ENCODE measurements at regions not wholly inside any gene's neighbourhood (a gene's known extent, or its start where the extent isn't known, plus 50 kb on each side); places are given as distances from the start of the nearest gene placed in this dataset.

DNA sequence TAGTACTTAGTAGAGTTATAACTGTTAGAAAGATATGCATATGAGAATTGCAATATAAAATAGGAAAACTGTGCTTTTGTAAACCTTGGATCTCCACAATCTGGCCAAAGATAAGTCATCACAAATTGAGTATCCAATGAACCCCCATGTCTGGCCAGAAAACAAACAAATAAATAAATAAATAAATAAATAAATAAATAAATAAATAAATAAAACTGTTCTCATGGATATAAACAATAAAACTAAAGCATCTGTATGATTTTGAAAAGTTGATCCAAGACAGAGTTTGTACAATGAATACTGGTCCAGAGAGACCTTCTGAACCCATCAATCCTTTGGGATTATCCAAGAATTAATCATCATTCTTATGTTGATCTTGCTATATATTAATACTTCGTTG is 367.6 kb upstream of the CDH9 start:
- Mint-ChIP-seq H3K36me3 (ENCODE audit: insufficient read depth) (peaks cover 2% of the 10 kb centered on the region), H3K27ac (ENCODE audit: low read depth) (no peak overlapping the region), H3K9me3 (peaks cover 6% of the 10 kb centered on the region), H3K4me3 (no peak overlapping the region), H3K4me1 (no peaks in the 10 kb centered on the region), H3K27me3 (no peaks in the 10 kb centered on the region)
- no peak for ATAC-seq (replicated peaks; ENCODE audit: extremely low read depth, poor library complexity, severe bottlenecking)
- no peak for DNase-seq (ENCODE audit: low spot score in 2 of 2)

DNA sequence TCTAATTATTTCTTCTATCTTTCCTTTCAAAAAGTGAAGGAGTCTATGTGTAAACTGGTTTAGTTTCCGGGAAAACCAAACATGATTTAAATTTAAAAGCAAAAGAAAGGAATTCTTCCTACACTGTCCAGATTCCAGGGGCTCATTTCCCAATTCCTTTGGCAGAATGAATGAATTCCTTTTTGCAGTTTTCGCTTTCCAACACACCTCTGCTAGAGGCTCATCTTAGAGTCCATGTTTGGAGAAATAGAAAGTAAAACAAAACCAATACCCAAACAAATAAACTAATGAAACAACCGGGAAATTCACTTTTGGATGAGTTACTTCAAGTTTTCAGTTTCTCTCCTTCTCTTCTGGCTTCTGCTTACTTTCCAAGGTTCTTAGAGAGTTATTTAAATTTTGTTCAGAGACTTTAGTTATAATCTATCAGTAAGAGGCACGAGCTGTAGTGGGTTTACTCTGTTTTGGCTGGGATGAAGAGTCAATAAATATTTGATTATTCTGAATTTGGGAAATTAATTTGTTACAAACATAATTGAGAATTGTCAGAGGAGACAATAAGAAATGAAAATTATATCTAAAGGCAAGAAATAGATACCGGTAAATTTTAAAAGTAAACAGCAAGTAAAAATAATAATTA is 365.0 kb upstream of the CDH9 start:
- no peak for DNase-seq (ENCODE audit: low spot score in 2 of 2)
- Mint-ChIP-seq H3K36me3 (ENCODE audit: insufficient read depth) (peaks cover under 1% of the 10 kb centered on the region), H3K4me3 (no peak overlapping the region), H3K27me3 (no peaks in the 10 kb centered on the region), H3K27ac (ENCODE audit: low read depth) (no peak overlapping the region), H3K4me1 (no peaks in the 10 kb centered on the region), H3K9me3 (peaks cover 16% of the 10 kb centered on the region)
- ATAC-seq (replicated peaks; ENCODE audit: extremely low read depth, poor library complexity, severe bottlenecking), result no peak

DNA sequence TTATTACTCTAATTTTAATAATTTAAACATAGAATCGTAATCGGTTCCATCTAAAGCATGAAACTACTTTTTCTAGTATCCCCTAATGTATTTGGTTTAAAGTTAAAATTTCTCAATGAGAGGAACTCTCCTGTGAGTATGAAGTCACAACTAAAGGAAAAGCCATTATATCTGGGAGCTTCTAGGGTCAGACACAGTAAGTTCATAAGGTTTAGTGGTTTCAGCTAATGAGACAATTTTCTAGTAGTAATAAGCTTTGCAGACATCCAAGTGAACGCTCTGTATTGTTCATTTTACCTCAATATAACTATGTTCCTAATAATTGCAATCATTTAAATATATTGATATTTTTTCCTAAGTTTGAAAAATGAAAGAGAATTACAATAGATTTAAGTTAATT is 364.4 kb upstream of the CDH9 start:
- Mint-ChIP-seq H3K27ac (ENCODE audit: low read depth) (no peak overlapping the region), H3K27me3 (no peaks in the 10 kb centered on the region), H3K36me3 (ENCODE audit: insufficient read depth) (no peaks in the 10 kb centered on the region), H3K4me3 (no peak overlapping the region), H3K9me3 (peaks cover 10% of the 10 kb centered on the region), H3K4me1 (no peaks in the 10 kb centered on the region)
- DNase-seq (ENCODE audit: low spot score in 2 of 2) (no peak), ATAC-seq (replicated peaks; ENCODE audit: extremely low read depth, poor library complexity, severe bottlenecking) (no peak)

DNA sequence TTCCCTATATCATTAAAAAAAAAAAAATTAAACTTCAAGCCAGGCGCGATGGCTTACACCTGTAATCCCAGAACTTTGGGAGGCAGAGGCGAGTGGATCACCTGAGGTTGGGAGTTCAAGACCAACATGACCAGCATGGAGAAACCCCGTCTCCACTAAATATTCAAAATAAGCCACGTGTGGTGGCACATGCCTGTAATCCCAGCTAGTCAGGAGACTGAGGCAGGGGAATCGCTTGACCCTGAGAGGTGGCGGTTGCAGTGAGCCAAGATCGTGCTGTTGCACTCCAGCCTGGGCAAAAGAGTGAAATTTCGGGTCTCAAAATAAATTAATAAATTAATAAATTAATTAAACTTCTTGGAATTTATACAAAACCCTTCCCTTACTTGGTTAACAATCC is 358.6 kb upstream of the CDH9 start:
- no peaks in the 10 kb centered on the region for H3K4me1 Mint-ChIP-seq
- no peaks in the 10 kb centered on the region for H3K27me3 Mint-ChIP-seq
- DNase-seq (ENCODE audit: low spot score in 2 of 2) (no peak), ATAC-seq (replicated peaks; ENCODE audit: extremely low read depth, poor library complexity, severe bottlenecking) (no peak)
- peaks cover 16% of the 10 kb centered on the region for H3K9me3 Mint-ChIP-seq
- H3K27ac Mint-ChIP-seq (ENCODE audit: low read depth), result no peak overlapping the region
- no peak overlapping the region for H3K4me3 Mint-ChIP-seq
- no peaks in the 10 kb centered on the region for H3K36me3 Mint-ChIP-seq (ENCODE audit: insufficient read depth)

DNA sequence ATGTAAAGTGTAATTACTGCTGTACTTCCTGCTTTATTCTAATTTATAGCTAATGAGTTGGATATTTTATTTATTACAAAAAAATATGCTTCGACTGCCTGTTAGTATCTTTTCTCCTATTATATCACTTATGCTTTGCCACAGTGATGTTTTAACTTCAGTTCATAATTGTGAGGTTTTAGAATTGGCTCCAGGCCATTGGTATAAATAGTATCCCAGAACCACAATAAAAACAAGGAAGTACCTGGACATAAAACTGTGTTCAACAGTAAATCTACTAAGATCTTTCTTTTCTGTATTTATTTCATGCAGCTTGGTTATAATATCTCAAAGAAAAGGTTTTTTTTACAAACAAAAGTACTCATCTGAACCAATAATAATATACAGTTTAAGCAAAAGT is 354.3 kb upstream of the CDH9 start:
- no peaks in the 10 kb centered on the region for H3K27me3 Mint-ChIP-seq
- peaks cover 5% of the 10 kb centered on the region for H3K9me3 Mint-ChIP-seq
- H3K36me3 Mint-ChIP-seq (ENCODE audit: insufficient read depth), result no peaks in the 10 kb centered on the region
- ATAC-seq (replicated peaks; ENCODE audit: extremely low read depth, poor library complexity, severe bottlenecking) (no peak), DNase-seq (ENCODE audit: low spot score in 2 of 2) (no peak)
- no peak overlapping the region for H3K4me3 Mint-ChIP-seq
- no peak overlapping the region for H3K27ac Mint-ChIP-seq (ENCODE audit: low read depth)
- H3K4me1 Mint-ChIP-seq, result no peaks in the 10 kb centered on the region

DNA sequence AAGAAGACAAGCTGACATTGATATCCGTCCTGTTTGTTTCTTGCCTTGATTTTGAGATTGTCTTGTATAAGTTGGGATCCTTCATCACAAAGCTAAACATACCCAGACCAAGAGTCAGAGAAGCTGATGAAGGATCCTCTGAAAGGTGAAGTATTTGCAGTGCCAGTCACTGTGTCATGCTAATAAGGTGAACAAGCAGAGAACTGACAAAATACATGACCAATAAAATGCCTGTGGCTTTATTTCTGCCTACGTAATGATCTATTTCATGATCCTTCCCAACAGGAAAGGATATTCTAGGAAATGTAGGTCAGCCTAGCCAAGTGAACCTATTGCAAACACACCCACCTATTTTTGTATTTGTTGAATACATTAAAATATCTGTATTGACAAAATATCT is 351.3 kb upstream of the CDH9 start:
- no peak overlapping the region for H3K4me3 Mint-ChIP-seq
- no peak overlapping the region for H3K27ac Mint-ChIP-seq (ENCODE audit: low read depth)
- ATAC-seq (replicated peaks; ENCODE audit: extremely low read depth, poor library complexity, severe bottlenecking) (no peak), DNase-seq (ENCODE audit: low spot score in 2 of 2) (no peak)
- no peaks in the 10 kb centered on the region for H3K4me1 Mint-ChIP-seq
- peaks cover 8% of the 10 kb centered on the region for H3K9me3 Mint-ChIP-seq
- no peaks in the 10 kb centered on the region for H3K27me3 Mint-ChIP-seq
- H3K36me3 Mint-ChIP-seq (ENCODE audit: insufficient read depth), result no peaks in the 10 kb centered on the region

DNA sequence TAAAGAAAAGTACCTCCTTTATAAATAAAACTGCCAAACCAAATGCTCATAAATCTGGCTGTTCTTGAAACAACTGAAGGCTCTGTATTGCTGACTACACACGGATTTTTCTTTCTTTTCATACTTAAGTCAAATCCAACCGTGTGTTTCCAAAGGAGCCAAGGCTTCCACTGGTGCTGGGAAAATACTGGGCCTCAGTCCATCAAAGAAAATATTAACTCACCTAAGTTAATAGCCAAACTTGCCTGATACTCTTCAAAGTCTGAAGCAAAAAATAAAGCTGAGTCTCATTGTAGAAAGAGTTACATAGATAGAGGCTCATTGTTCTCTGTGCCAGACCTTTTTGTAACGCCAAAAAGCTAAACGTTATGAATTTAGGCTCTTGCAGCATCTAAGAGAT is 350.4 kb upstream of the CDH9 start:
- DNase-seq (ENCODE audit: low spot score in 2 of 2) (no peak), ATAC-seq (replicated peaks; ENCODE audit: extremely low read depth, poor library complexity, severe bottlenecking) (no peak)
- H3K9me3 Mint-ChIP-seq, result peaks cover 8% of the 10 kb centered on the region
- H3K27ac Mint-ChIP-seq (ENCODE audit: low read depth), result no peak overlapping the region
- no peaks in the 10 kb centered on the region for H3K27me3 Mint-ChIP-seq
- no peak overlapping the region for H3K4me3 Mint-ChIP-seq
- no peaks in the 10 kb centered on the region for H3K4me1 Mint-ChIP-seq
- no peaks in the 10 kb centered on the region for H3K36me3 Mint-ChIP-seq (ENCODE audit: insufficient read depth)

DNA sequence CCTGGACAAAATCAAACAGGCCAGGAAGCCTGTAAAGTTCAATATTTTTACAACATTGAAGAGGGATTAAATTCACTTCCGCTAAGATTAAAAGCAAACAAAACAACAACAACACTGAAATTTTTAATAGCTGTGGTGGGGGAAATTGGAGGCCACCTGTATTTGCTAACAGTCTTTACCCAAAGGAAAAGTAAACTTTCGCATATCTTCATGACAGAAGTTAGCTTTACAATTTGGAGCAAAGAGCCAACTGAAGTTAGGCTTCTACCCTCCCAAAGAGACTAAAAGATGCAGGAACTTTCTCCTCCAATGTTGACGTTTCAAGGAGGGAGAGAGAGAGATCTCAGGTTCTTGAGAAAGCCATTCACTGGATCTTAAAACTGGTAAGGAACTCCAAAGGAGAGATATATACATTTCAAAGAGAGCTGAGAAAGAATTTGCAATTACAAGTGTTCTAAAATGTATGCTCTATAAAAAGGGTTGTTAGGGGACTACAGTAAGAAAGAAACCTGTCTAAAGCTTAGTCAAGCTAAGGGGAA is 349.2 kb upstream of the CDH9 start:
- Mint-ChIP-seq H3K9me3 (peaks cover 8% of the 10 kb centered on the region), H3K27me3 (no peaks in the 10 kb centered on the region), H3K27ac (ENCODE audit: low read depth) (no peak overlapping the region), H3K36me3 (ENCODE audit: insufficient read depth) (no peaks in the 10 kb centered on the region), H3K4me1 (no peaks in the 10 kb centered on the region), H3K4me3 (no peak overlapping the region)
- ATAC-seq (replicated peaks; ENCODE audit: extremely low read depth, poor library complexity, severe bottlenecking) (no peak), DNase-seq (ENCODE audit: low spot score in 2 of 2) (no peak)

DNA sequence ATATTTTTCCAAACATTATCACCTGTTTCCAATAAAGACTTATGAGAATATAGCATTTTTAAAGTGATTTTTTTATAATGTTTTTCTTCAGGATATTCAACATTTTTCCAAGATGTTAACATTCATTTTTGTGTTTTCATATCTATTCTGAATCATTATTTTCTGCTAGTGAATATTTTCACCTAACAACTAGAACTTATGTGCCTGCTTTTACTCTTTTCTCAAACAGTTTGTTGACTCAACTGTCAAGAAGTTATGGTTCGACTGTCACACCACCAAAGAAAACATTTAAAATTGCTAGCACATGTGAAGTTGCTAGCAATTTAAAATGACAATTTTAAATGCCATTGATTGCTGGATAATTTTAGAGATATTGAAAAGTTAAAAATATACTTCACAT is 343.3 kb upstream of the CDH9 start:
- no peaks in the 10 kb centered on the region for H3K4me1 Mint-ChIP-seq
- DNase-seq (ENCODE audit: low spot score in 2 of 2), result no peak
- H3K36me3 Mint-ChIP-seq (ENCODE audit: insufficient read depth), result no peaks in the 10 kb centered on the region
- no peak overlapping the region for H3K27ac Mint-ChIP-seq (ENCODE audit: low read depth)
- H3K27me3 Mint-ChIP-seq, result no peaks in the 10 kb centered on the region
- H3K9me3 Mint-ChIP-seq, result peaks cover 16% of the 10 kb centered on the region
- no peak for ATAC-seq (replicated peaks; ENCODE audit: extremely low read depth, poor library complexity, severe bottlenecking)
- no peak overlapping the region for H3K4me3 Mint-ChIP-seq

DNA sequence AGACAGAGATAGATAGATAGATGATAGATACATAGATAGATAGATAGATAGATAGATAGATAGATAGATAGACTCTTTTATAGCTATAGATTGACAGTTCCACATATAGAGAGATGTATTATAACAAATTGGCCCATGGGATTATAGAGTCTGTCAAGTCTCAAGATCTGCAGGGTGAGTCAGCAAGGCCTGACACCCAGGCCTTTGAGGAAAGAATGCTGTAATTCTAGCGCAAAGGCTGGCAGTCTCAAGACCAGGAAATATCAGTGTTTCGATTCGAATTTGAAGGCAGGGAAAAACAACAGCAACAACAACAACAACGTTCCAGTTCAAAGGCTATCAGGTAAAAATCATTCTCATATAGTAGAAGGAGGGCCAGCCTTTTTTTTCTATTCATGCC is 339.2 kb upstream of the CDH9 start:
- H3K27ac Mint-ChIP-seq (ENCODE audit: low read depth), result no peak overlapping the region
- H3K9me3 Mint-ChIP-seq, result peaks cover 22% of the 10 kb centered on the region
- H3K27me3 Mint-ChIP-seq, result no peaks in the 10 kb centered on the region
- no peak overlapping the region for H3K4me3 Mint-ChIP-seq
- no peaks in the 10 kb centered on the region for H3K36me3 Mint-ChIP-seq (ENCODE audit: insufficient read depth)
- DNase-seq (ENCODE audit: low spot score in 2 of 2) (no peak), ATAC-seq (replicated peaks; ENCODE audit: extremely low read depth, poor library complexity, severe bottlenecking) (no peak)
- H3K4me1 Mint-ChIP-seq, result no peaks in the 10 kb centered on the region

DNA sequence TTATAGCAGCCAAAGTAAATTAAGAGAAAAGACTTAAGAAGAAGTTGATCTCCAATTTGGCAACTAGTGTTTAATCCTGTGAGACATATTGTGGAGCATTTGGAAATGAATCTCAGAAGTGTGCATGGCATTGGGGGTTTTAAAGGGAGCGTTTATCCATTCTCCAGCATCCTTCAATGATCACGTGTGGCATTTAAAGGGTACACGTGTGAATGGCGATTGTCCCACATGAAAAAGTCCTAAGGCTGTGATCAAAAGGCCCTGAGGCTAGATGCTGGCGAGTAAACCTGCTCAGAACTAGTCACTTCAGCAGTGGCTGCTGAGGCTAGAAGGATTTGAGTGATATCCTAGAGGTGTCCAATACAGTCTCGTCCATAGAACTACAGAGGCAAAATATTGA is 315.6 kb upstream of the CDH9 start:
- Mint-ChIP-seq H3K4me1 (no peaks in the 10 kb centered on the region), H3K36me3 (ENCODE audit: insufficient read depth) (no peaks in the 10 kb centered on the region), H3K9me3 (peaks cover 10% of the 10 kb centered on the region), H3K27me3 (no peaks in the 10 kb centered on the region), H3K4me3 (no peak overlapping the region), H3K27ac (ENCODE audit: low read depth) (no peak overlapping the region)
- DNase-seq (ENCODE audit: low spot score in 2 of 2), result no peak
- ATAC-seq (replicated peaks; ENCODE audit: extremely low read depth, poor library complexity, severe bottlenecking), result no peak

DNA sequence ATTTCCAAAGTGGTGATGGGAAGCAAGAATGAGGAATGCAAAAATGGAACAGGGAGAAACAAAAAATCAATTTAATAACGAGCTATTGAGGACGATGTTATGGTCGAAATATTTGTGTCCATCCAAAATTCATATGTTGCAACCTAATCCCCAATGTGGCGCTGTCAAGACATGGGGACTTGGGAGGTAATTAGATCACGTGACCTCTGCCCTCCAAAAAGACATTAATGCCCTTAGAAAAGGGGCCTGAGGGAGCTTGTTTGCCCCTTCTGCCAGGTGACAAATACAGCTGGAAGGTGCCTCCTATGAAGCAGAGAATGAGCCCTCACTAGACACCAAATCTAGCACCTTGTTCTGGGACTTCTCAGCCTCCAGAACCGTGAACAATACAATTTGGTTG is 315.2 kb upstream of the CDH9 start:
- DNase-seq (ENCODE audit: low spot score in 2 of 2) (no peak), ATAC-seq (replicated peaks; ENCODE audit: extremely low read depth, poor library complexity, severe bottlenecking) (no peak)
- H3K36me3 Mint-ChIP-seq (ENCODE audit: insufficient read depth), result no peaks in the 10 kb centered on the region
- H3K4me3 Mint-ChIP-seq, result no peak overlapping the region
- H3K27me3 Mint-ChIP-seq, result no peaks in the 10 kb centered on the region
- no peaks in the 10 kb centered on the region for H3K4me1 Mint-ChIP-seq
- no peak overlapping the region for H3K27ac Mint-ChIP-seq (ENCODE audit: low read depth)
- peaks cover 12% of the 10 kb centered on the region for H3K9me3 Mint-ChIP-seq

DNA sequence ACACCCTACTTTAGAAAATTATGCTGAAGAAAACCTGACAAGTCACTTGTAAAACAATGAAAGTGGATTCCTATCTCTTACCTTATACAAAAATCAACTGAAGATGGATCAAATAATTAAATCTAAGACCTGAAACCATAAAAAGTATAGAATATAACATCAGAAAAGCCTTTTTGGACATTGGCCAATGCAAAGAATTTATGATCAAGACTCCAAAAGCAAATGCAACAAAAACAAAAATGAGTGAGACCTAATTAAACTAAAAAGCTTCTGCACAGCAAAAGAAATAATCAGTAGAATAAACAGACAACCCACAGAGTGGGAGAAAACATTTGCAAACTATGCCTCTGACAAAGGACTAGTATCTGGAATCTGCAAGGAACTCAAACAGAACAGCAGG is 303.0 kb upstream of the CDH9 start:
- no peaks in the 10 kb centered on the region for H3K36me3 Mint-ChIP-seq (ENCODE audit: insufficient read depth)
- DNase-seq (ENCODE audit: low spot score in 2 of 2) (no peak), ATAC-seq (replicated peaks; ENCODE audit: extremely low read depth, poor library complexity, severe bottlenecking) (no peak)
- H3K4me3 Mint-ChIP-seq, result no peak overlapping the region
- H3K4me1 Mint-ChIP-seq, result no peaks in the 10 kb centered on the region
- no peak overlapping the region for H3K27ac Mint-ChIP-seq (ENCODE audit: low read depth)
- no peaks in the 10 kb centered on the region for H3K27me3 Mint-ChIP-seq
- H3K9me3 Mint-ChIP-seq, result peaks cover 21% of the 10 kb centered on the region

DNA sequence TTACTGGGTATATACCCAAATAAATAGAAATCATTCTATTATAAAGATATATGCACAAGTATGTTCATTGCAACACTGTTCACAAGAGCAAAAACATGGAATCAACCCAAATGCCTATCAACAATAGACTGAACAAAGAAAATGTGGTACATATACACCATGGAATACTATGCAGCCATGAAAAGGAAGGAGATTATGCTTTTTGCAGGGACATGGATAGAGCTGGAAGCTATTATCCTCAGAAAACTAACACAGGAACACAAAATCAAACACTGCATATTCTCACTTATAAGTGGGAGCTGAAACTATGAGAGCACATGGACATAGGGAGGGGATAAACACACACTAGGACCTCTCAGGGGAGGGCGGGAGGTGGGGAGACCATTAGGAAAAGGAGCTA is 298.4 kb upstream of the CDH9 start:
- H3K4me1 Mint-ChIP-seq, result no peaks in the 10 kb centered on the region
- H3K36me3 Mint-ChIP-seq (ENCODE audit: insufficient read depth), result no peaks in the 10 kb centered on the region
- no peak for ATAC-seq (replicated peaks; ENCODE audit: extremely low read depth, poor library complexity, severe bottlenecking)
- H3K4me3 Mint-ChIP-seq, result no peak overlapping the region
- no peaks in the 10 kb centered on the region for H3K27me3 Mint-ChIP-seq
- no peak for DNase-seq (ENCODE audit: low spot score in 2 of 2)
- H3K27ac Mint-ChIP-seq (ENCODE audit: low read depth), result no peak overlapping the region
- H3K9me3 Mint-ChIP-seq, result peaks cover 14% of the 10 kb centered on the region
